CD4-positive, alpha-beta T cell (primary cell): ENCODE measurements at regions not wholly inside any gene's neighbourhood (a gene's known extent, or its start where the extent isn't known, plus 50 kb on each side); places are given as distances from the start of the nearest gene placed in this dataset.

Source experiments
- ATAC-seq: fragments of 200-7000 bp; cut with Tn5 transposase; one replicate; pipeline ENCODE4 v1.10.0; 2022; ENCODE audit warnings: mild to moderate bottlenecking; ENCODE audit not compliant: poor library complexity
- CTCF ChIA-PET: fragments of 350-600 bp; sonication (Branson Sonifier 250); formaldehyde crosslinking; loops from one replicate; lab custom pipeline; 2021; ENCODE audit warnings: antibody characterized with exemption, inconsistent platforms; lab: Charles Lee
- POLR2A ChIA-PET: fragments of 350-600 bp; sonication (Branson Sonifier 250); formaldehyde crosslinking; loops from one replicate; lab custom pipeline; 2021; ENCODE audit warnings: antibody characterized with exemption, inconsistent platforms; lab: Charles Lee
- DNase-seq, 14 experiments: peaks; one replicate each; pipeline ENCODE4 v3.0.0-alpha.2; 2013 to 2020; ENCODE audit warnings: mixed read lengths in 2 of 14
- H3K27ac ChIP-seq, 2 donors: one replicate each; pipeline versions ENCODE4 v1.5.1 to v1.7.0; 2013; ENCODE audit warnings: low read length in 2 of 2, low read depth in 1 of 2, mild to moderate bottlenecking in 1 of 2
- H3K27me3 ChIP-seq, 2 experiments: 1 replicate in 1 of 2; 2 replicates in 1 of 2; pipeline versions ENCODE4 v1.6.1 to v1.7.0; 2013; ENCODE audit warnings: low read length in 2 of 2, control low read depth in 1 of 2, mild to moderate bottlenecking in 1 of 2, moderate library complexity in 1 of 2; ENCODE audit not compliant: insufficient read depth in 2 of 2, control insufficient read depth in 1 of 2
- H3K36me3 ChIP-seq: one replicate; pipeline ENCODE4 v1.6.1; 2013; ENCODE audit warnings: low read length, control low read depth; ENCODE audit not compliant: insufficient read depth
- H3K4me1 ChIP-seq: one replicate; pipeline ENCODE4 v1.6.1; 2013; ENCODE audit warnings: low read length, control low read depth; ENCODE audit not compliant: insufficient read depth
- H3K4me3 ChIP-seq: one replicate; pipeline ENCODE4 v1.5.1; 2013; ENCODE audit warnings: mild to moderate bottlenecking, low read length, moderate library complexity
- H3K9me3 ChIP-seq, 2 experiments: 1 replicate in 1 of 2; 2 replicates in 1 of 2; pipeline versions ENCODE4 v1.6.1 to v1.7.0; 2013; ENCODE audit warnings: low read length in 2 of 2, mild to moderate bottlenecking in 2 of 2, control low read depth in 1 of 2, moderate library complexity in 1 of 2; ENCODE audit not compliant: control insufficient read depth in 1 of 2, insufficient read depth in 1 of 2
- H3K27ac Mint-ChIP-seq: one replicate; pipeline ENCODE4 v1.8.0; 2020; ENCODE audit warnings: mixed read lengths
- H3K27me3 Mint-ChIP-seq: one replicate; pipeline ENCODE4 v1.8.0; 2021; ENCODE audit warnings: mixed read lengths
- H3K36me3 Mint-ChIP-seq: one replicate; pipeline ENCODE4 v1.8.0; 2021; ENCODE audit warnings: low read depth, mixed read lengths
- H3K4me1 Mint-ChIP-seq: one replicate; pipeline ENCODE4 v1.8.0; 2021; ENCODE audit warnings: low read depth, mixed read lengths
- H3K4me3 Mint-ChIP-seq: one replicate; pipeline ENCODE4 v1.8.0; 2020; ENCODE audit warnings: mild to moderate bottlenecking, mixed read lengths
- H3K9me3 Mint-ChIP-seq: one replicate; pipeline ENCODE4 v1.8.0; 2020; ENCODE audit warnings: mixed read lengths
- CTCF ChIP-seq: fragments of 200-600 bp; IDR thresholded peaks from one replicate; pipeline ENCODE4 v1.8.0; 2022; ENCODE audit warnings: antibody characterized with exemption, mild to moderate bottlenecking
- intact Hi-C, 2 experiments: fragments of 100-400 bp; cut with DNase I in 1 of 2; cut with micrococcal nuclease in 1 of 2; formaldehyde crosslinking; loops; one replicate each; pipeline versions ENCODE4 v1.15.1 to v1.9.0; 2023 to 2025; cut with DNase I, micrococcal nuclease

DNA sequence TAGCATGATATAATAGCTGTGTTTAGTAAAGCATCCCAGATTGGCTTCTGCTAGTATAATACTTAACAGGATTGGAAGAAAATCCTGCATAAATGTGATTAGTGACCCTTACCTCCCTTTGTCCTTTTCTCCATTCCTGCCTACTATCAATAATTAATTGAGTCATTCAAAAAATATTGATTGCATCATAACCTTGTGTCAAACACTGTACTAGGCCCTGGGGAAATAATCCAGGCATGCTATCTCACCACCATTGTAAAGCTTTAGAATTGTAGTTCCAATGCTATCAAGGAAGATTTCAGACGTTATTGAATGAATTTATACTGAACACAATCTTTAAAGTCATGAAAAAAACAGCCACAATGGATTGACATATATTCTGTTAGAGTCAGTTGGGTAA is 378.6 kb upstream of the DDHD1 start:
- Mint-ChIP-seq H3K27ac (no peak overlapping the region), H3K9me3 (no peaks in the 10 kb centered on the region), H3K36me3 (no peaks in the 10 kb centered on the region), H3K27me3 (no peaks in the 10 kb centered on the region), H3K4me1 (no peaks in the 10 kb centered on the region), H3K4me3 (no peak overlapping the region)
- Histone ChIP-seq H3K9me3 (no peaks in the 10 kb centered on the region), H3K27ac (no peak overlapping the region), H3K27me3 (no peaks in the 10 kb centered on the region), H3K4me1 (no peaks in the 10 kb centered on the region), H3K4me3 (no peak overlapping the region), H3K36me3 (no peaks in the 10 kb centered on the region)
- ATAC-seq (no peak), DNase-seq (no peak)
- intact Hi-C loops: loop anchor here in 1 of 2 experiments (5.0 kb wide), 1 partner anchor 641 kb away; no protein-coding TSS in a partner anchor
- no peak for TF ChIP-seq CTCF
- POLR2A ChIA-PET: no interaction called here
- CTCF ChIA-PET: no interaction called here

DNA sequence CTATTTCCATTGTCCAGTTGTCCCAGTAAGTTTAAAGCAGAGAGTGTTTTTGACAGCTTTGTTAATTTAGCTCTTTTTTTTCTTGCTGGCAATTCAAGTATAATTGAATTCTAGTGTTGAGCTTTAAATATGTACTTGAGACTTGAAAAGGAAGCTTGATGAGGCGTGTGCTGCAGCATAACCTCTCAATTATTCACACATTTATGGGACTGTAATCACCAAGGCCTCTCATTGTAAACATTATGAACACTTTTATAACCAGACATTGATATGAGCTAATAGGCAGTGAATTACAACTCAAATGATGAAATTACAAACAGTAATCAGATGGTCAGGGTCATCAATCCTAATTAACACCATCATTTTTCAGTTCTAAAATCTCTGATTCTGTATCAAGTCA is 378.0 kb upstream of the DDHD1 start:
- H3K36me3 ChIP-seq: no peaks in the 10 kb centered on the region
- H3K27ac ChIP-seq: no peak overlapping the region
- TF ChIP-seq CTCF: no peak
- POLR2A ChIA-PET: no interaction called here
- H3K4me3 ChIP-seq: no peak overlapping the region
- Mint-ChIP-seq H3K4me1 (no peaks in the 10 kb centered on the region), H3K9me3 (no peaks in the 10 kb centered on the region), H3K27me3 (no peaks in the 10 kb centered on the region), H3K4me3 (no peak overlapping the region), H3K36me3 (no peaks in the 10 kb centered on the region), H3K27ac (no peak overlapping the region)
- no peak for DNase-seq
- H3K4me1 ChIP-seq: no peaks in the 10 kb centered on the region
- CTCF ChIA-PET: no interaction called here
- ATAC-seq: no peak
- peaks cover 0 to 1% of the 10 kb centered on the region in 2 experiments for H3K9me3 ChIP-seq
- H3K27me3 ChIP-seq: no peaks in the 10 kb centered on the region
- intact Hi-C loops: loop anchor here in 1 of 2 experiments (5.0 kb wide), 1 partner anchor 641 kb away; no protein-coding TSS in a partner anchor

DNA sequence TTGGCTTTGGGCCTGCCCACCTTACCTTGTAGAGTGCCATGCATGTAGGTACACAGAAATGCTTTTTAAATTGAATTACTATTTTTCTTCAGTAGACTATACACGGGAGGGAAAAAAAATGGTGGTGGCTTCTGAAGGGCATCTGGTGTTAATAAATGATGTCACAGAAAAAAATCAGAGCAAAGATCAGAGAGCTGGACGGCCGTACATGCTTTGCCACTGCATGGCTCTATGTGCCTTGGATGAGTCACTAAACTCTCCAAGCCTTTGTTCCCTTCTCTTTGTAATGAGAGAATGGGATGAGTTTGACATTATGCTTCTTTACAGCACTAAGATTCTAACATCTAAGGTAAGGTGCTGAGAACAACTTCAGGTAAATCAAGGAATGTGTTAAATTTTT is 376.4 kb upstream of the DDHD1 start:
- Mint-ChIP-seq H3K27me3 (no peaks in the 10 kb centered on the region), H3K27ac (no peak overlapping the region), H3K4me3 (no peak overlapping the region), H3K4me1 (no peaks in the 10 kb centered on the region), H3K9me3 (no peaks in the 10 kb centered on the region), H3K36me3 (no peaks in the 10 kb centered on the region)
- Histone ChIP-seq H3K9me3 (peaks cover 0 to 6% of the 10 kb centered on the region in 2 experiments), H3K27me3 (no peaks in the 10 kb centered on the region), H3K4me3 (no peak overlapping the region), H3K4me1 (no peaks in the 10 kb centered on the region), H3K36me3 (no peaks in the 10 kb centered on the region), H3K27ac (no peak overlapping the region)
- intact Hi-C loops: no loop called here
- DNase-seq: no peak
- no peak for ATAC-seq
- ChIA-PET CTCF (no interaction called here), POLR2A (no interaction called here)
- TF ChIP-seq CTCF: no peak
